Kidney tubule cell (primary cell): ENCODE measurements at regions not wholly inside any gene's neighbourhood (a gene's known extent, or its start where the extent isn't known, plus 50 kb on each side); places are given as distances from the start of the nearest gene placed in this dataset.

Source experiments
- DNase-seq: peaks from one replicate; pipeline ENCODE4 v3.0.0-alpha.2; 2018; ENCODE audit warnings: low spot score

- DNase-seq: peak; percentile 76
Measured at GRCh38 chr18:55047546-55047945, 88.3 kb upstream of the CCDC68 start.

DNA sequence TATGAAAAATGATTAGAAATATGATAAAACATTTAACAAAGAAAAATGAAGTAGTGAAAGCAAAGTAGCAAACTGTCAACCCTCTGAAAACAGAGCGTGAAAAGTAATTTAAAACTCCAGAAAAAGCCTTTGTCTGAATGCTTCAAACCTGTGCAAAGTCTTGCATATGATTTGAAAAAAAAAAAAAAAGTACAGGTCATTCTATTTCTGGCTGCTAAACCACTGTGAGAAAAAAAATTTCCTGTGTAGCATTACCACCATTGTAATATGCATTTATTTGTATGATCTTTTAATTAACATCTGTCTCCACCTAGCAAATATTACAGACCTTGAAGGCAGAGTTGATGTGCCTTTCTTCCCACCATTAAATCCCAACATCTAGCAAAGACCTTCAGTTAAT lies 82.1 kb upstream of the CCDC68 start:
- DNase-seq: no peak

- DNase-seq: peak; percentile 32
Measured at GRCh38 chr18:55038162-55038561, 78.9 kb upstream of the CCDC68 start.

- no peak for DNase-seq
Measured at GRCh38 chr18:55034742-55035141, 75.5 kb upstream of the CCDC68 start.

DNA sequence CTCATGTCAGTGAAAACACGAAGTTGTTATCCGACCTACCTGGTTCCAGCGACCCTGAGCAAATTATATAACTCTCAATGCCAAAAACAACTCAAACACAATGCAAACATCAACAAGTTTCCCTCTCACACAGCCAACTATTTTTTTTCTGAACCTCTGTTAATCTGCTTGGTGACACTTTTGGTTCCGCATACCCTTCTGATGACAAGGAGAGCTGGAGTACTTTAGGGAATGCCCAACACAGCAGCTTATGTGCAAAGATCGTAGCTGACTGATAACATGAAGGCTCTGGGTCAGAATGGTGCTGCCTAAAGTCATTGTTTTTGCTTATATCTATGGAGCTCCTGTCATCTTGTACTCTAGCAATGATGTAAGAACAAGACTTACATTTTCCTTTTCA lies 72.7 kb upstream of the CCDC68 start:
- DNase-seq: peak; percentile 37

DNA sequence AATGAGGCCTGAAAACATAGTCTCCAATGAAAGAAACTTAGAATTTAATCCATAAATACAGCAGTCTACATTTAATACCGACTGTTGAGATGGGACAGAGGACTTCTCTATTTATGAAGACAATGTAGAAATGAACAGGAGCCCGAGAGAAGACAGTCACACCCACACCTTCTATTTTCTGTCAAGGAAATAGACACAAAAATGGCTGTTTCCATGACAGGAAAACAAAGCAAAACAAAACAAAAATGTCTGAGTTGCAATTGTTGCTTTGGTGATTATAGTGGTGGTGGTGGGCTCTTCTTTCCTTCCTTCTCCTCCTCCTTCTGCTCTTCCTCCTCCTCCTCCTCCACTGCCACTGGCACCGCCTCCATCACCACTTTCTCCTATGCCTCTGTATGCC lies 72.3 kb upstream of the CCDC68 start:
- DNase-seq: no peak

DNA sequence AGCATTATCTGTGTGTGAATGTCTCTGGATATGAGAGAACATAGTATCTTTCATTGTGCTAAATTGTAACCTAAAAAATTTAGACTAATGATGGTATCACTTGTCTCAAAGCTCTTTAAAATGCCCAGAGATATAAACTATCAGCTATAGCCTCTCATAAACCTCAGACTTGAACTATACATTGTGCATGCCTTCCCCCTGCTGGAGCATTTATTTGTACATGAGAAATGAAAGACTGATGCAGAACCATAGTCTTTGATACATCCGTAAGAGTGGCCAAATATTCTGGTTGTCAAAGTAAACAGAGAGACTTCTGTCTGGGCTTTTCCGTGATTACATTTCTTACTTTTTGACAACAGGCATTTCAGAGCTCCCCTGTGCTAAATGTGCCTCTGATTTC lies 71.9 kb upstream of the CCDC68 start:
- DNase-seq: no peak

GRCh38 chr18:55024564-55024963 lies 65.3 kb upstream of the CCDC68 start:
- DNase-seq: no peak

- DNase-seq: peak; percentile 74
Measured at GRCh38 chr18:55018602-55019001, 59.3 kb upstream of the CCDC68 start.

- DNase-seq: no peak
Measured at GRCh38 chr18:55014095-55014494, 54.8 kb upstream of the CCDC68 start.

DNA sequence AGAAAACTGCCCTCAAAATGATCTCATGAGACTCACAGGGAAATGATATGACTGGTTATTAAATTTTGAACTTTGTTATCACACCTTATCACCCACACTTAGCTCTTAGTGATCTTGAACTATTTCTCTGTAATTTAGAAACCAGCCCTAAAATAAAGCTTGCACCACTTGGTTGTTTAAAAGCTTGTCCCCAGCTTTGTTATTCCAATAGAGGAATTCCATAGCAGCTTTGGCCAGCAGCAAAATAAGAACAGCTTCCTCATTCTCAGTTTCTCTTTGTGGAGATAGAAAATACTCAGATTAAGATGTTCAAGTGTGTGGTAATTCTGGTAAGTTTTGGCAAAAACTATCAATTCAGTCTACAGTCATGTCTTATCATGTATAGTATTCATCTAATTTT lies 54.4 kb upstream of the CCDC68 start:
- no peak for DNase-seq

GRCh38 chr18:55013086-55013485 lies 53.8 kb upstream of the CCDC68 start:
- no peak for DNase-seq

DNA sequence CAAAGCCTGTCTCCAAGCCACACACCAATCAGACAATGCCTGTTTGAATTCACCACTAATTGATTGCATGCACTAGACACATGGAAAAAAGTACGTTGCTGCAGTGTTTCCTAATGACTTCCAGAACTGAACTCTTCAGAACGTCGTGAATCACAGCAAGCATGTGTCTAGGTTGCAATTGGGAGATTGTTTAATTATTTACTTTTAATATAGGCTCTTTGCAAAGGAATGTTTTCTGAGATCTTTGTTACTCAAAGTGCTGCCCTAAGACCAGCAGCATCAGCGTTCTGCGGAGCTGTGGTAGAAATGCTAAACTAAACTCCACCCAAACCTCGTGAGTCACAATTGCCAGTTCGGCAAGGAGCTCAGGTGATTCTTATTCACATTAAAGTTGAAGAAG lies 52.7 kb upstream of the CCDC68 start:
- DNase-seq: peak; percentile 94
